Lung (tissue), 11 donors: ENCODE measurements at regions not wholly inside any gene's neighbourhood (a gene's known extent, or its start where the extent isn't known, plus 50 kb on each side); places are given as distances from the start of the nearest gene placed in this dataset.

Source experiments
- ATAC-seq: fragments of 200-7000 bp; cut with Tn5 transposase; one replicate; pipeline ENCODE4 v1.9.1; 2020; ENCODE audit warnings: moderate number of reproducible peaks; ENCODE audit not compliant: insufficient read depth, low FRiP score
- DNase-seq, 3 donors: peaks; one replicate each; pipeline ENCODE4 v3.0.0-alpha.2; 2013 to 2017
- H3K27ac ChIP-seq, 2 donors: one replicate each; pipeline ENCODE4 v1.5.1; 2013; ENCODE audit warnings: mild to moderate bottlenecking in 2 of 2, moderate library complexity in 2 of 2, control low read depth in 1 of 2, inconsistent platforms in 1 of 2, low read depth in 1 of 2, low read length in 1 of 2
- H3K27me3 ChIP-seq, 3 donors: one replicate each; pipeline ENCODE4 v1.5.1; 2013; ENCODE audit warnings: low read length in 2 of 3; ENCODE audit not compliant: control insufficient read depth in 3 of 3, insufficient read depth in 3 of 3
- H3K36me3 ChIP-seq, 4 donors: one replicate each; pipeline ENCODE4 v1.5.1; 2013; ENCODE audit warnings: low read length in 4 of 4, mild to moderate bottlenecking in 1 of 4, moderate library complexity in 1 of 4; ENCODE audit not compliant: control insufficient read depth in 4 of 4, insufficient read depth in 4 of 4
- H3K4me1 ChIP-seq, 5 donors: one replicate each; pipeline ENCODE4 v1.5.1; 2013; ENCODE audit warnings: low read length in 5 of 5, mild to moderate bottlenecking in 2 of 5, moderate library complexity in 1 of 5; ENCODE audit not compliant: control insufficient read depth in 5 of 5, insufficient read depth in 5 of 5
- H3K4me3 ChIP-seq: one replicate; pipeline ENCODE4 v1.5.1; 2013; ENCODE audit warnings: mild to moderate bottlenecking, control low read depth, moderate library complexity
- H3K9ac ChIP-seq, 2 donors: one replicate each; pipeline ENCODE4 v1.5.1; 2013; ENCODE audit warnings: low read length in 2 of 2, control low read depth in 1 of 2; ENCODE audit not compliant: insufficient read depth in 1 of 2
- H3K9me3 ChIP-seq, 4 donors: one replicate each; pipeline ENCODE4 v1.5.1; 2013; ENCODE audit warnings: low read length in 3 of 4, mild to moderate bottlenecking in 1 of 4, moderate library complexity in 1 of 4; ENCODE audit not compliant: control insufficient read depth in 4 of 4, insufficient read depth in 3 of 4
- CTCF ChIP-seq: IDR thresholded peaks from 2 replicates; pipeline ENCODE4 v1.5.1; 2012; ENCODE audit warnings: mild to moderate bottlenecking; ENCODE audit errors: control extremely low read depth, extremely low read depth
- WGBS, 2 donors: extraction: QIAGEN DNeasy Blood & Tissue Kit; methylation state at CpG; one replicate each; pipeline ENCODE4 v1.1.7; 2013; 5-methylcytosine and 5-hydroxymethylcytosine counted together
- donor health status: control.
- donor health status: control.
- donor health status: Bipolar disorder and iron deficiency.
- donor health status: healthy.
- donor health status: DM: yes; HTN: yes; CAD: no.

GRCh38 chr6:137434640-137435039 is 59.6 kb downstream of the OLIG3 start:
- WGBS, 2 donors = 79 to 88% methylated on average over 4 of the region's 4 CpGs
- Histone ChIP-seq H3K9me3 (no peaks in the 10 kb centered on the region), H3K27me3 (no peaks in the 10 kb centered on the region), H3K9ac (no peak overlapping the region), H3K36me3 (no peaks in the 10 kb centered on the region), H3K4me1 (no peaks in the 10 kb centered on the region), H3K27ac (no peak overlapping the region), H3K4me3 (no peak overlapping the region)
- TF ChIP-seq CTCF = no peak
- ATAC-seq (no peak), DNase-seq (no peak)

- Histone ChIP-seq H3K9ac (no peak overlapping the region), H3K27ac (no peak overlapping the region), H3K36me3 (no peaks in the 10 kb centered on the region), H3K27me3 (no peaks in the 10 kb centered on the region), H3K4me1 (no peaks in the 10 kb centered on the region), H3K9me3 (no peaks in the 10 kb centered on the region), H3K4me3 (no peak overlapping the region)
- no peak for TF ChIP-seq CTCF
- no peak for DNase-seq
- no peak for ATAC-seq
- 79 to 84% methylated on average over 4 of the region's 4 CpGs for WGBS, 2 donors
Observed at GRCh38 chr6:137432054-137432611, 62.1 kb downstream of the OLIG3 start.

GRCh38 chr6:137430954-137431353 is 63.2 kb downstream of the OLIG3 start:
- 84 to 88% methylated on average over 4 of the region's 4 CpGs for WGBS, 2 donors
- Histone ChIP-seq H3K27me3 (no peaks in the 10 kb centered on the region), H3K4me3 (no peak overlapping the region), H3K36me3 (no peaks in the 10 kb centered on the region), H3K9me3 (no peaks in the 10 kb centered on the region), H3K4me1 (no peaks in the 10 kb centered on the region), H3K9ac (no peak overlapping the region), H3K27ac (no peak overlapping the region)
- ATAC-seq (no peak), DNase-seq (no peak)
- TF ChIP-seq CTCF = no peak

GRCh38 chr6:137427656-137428290 is 66.4 kb downstream of the OLIG3 start:
- no peak overlapping the region for H3K9ac ChIP-seq
- no peak for TF ChIP-seq CTCF
- ATAC-seq (no peak), DNase-seq (no peak)
- no peak overlapping the region for H3K4me3 ChIP-seq
- WGBS, 2 donors = 71 to 76% methylated on average over 7 of the region's 7 CpGs
- no peaks in the 10 kb centered on the region for H3K4me1 ChIP-seq
- H3K36me3 ChIP-seq = no peaks in the 10 kb centered on the region
- H3K27me3 ChIP-seq = no peaks in the 10 kb centered on the region
- H3K27ac ChIP-seq = no peak overlapping the region
- H3K9me3 ChIP-seq = no peaks in the 10 kb centered on the region
